GM21515 (cell line): ENCODE measurements at regions not wholly inside any gene's neighbourhood (a gene's known extent, or its start where the extent isn't known, plus 50 kb on each side); places are given as distances from the start of the nearest gene placed in this dataset.

ENCODE experiments used
- ATAC-seq: cut with Tn5 transposase; IDR thresholded peaks from one replicate; pipeline ENCODE4 v1.9.1; 2021; ENCODE audit not compliant: unreplicated experiment

GRCh38 chr4:57501720-57502119 lies 391.5 kb upstream of the IGFBP7 start:
- no peak for ATAC-seq

- no peak for ATAC-seq
These were observed 389.6 kb upstream of the IGFBP7 start for GRCh38 chr4:57499786-57500185.

- no peak for ATAC-seq
These were observed 388.1 kb upstream of the IGFBP7 start for GRCh38 chr4:57498251-57498650.

- ATAC-seq: no peak
These were observed 386.7 kb upstream of the IGFBP7 start for GRCh38 chr4:57496697-57497471.

GRCh38 chr4:57494821-57495220 lies 384.6 kb upstream of the IGFBP7 start:
- ATAC-seq: no peak

- no peak for ATAC-seq
These were observed 382.2 kb upstream of the IGFBP7 start for GRCh38 chr4:57492251-57492878.

- no peak for ATAC-seq
These were observed 381.2 kb upstream of the IGFBP7 start for GRCh38 chr4:57491388-57491787.

GRCh38 chr4:57490520-57491255 lies 380.5 kb upstream of the IGFBP7 start:
- no peak for ATAC-seq

GRCh38 chr4:57488366-57489162 lies 378.4 kb upstream of the IGFBP7 start:
- ATAC-seq: no peak

GRCh38 chr4:57475424-57475823 lies 365.2 kb upstream of the IGFBP7 start:
- ATAC-seq: no peak

- no peak for ATAC-seq
These were observed 355.3 kb upstream of the IGFBP7 start for GRCh38 chr4:57465321-57466056.

- ATAC-seq: no peak
These were observed 352.7 kb upstream of the IGFBP7 start for GRCh38 chr4:57462843-57463242.

- ATAC-seq: no peak
These were observed 350.8 kb upstream of the IGFBP7 start for GRCh38 chr4:57460967-57461366.

GRCh38 chr4:57448901-57449300 lies 338.7 kb upstream of the IGFBP7 start:
- ATAC-seq: no peak

- ATAC-seq: no peak
These were observed 338.3 kb upstream of the IGFBP7 start for GRCh38 chr4:57448452-57448851.

- ATAC-seq: no peak
These were observed 336.1 kb upstream of the IGFBP7 start for GRCh38 chr4:57446266-57446665.

GRCh38 chr4:57445686-57446085 lies 335.5 kb upstream of the IGFBP7 start:
- ATAC-seq: no peak

GRCh38 chr4:57444671-57445070 lies 334.5 kb upstream of the IGFBP7 start:
- ATAC-seq: no peak

GRCh38 chr4:57443787-57444186 lies 333.6 kb upstream of the IGFBP7 start:
- ATAC-seq: no peak

- no peak for ATAC-seq
These were observed 333.1 kb upstream of the IGFBP7 start for GRCh38 chr4:57443308-57443707.
